GM21737 (cell line): ENCODE measurements at regions not wholly inside any gene's neighbourhood (a gene's known extent, or its start where the extent isn't known, plus 50 kb on each side); places are given as distances from the start of the nearest gene placed in this dataset.
A peak's percentile ranks its signal among the peaks of the same experiment; 100 is the strongest.

ENCODE experiments used
- ATAC-seq: cut with Tn5 transposase; IDR thresholded peaks from one replicate; pipeline ENCODE4 v1.9.1; 2021; ENCODE audit warnings: mild to moderate bottlenecking, moderate library complexity; ENCODE audit not compliant: unreplicated experiment

DNA sequence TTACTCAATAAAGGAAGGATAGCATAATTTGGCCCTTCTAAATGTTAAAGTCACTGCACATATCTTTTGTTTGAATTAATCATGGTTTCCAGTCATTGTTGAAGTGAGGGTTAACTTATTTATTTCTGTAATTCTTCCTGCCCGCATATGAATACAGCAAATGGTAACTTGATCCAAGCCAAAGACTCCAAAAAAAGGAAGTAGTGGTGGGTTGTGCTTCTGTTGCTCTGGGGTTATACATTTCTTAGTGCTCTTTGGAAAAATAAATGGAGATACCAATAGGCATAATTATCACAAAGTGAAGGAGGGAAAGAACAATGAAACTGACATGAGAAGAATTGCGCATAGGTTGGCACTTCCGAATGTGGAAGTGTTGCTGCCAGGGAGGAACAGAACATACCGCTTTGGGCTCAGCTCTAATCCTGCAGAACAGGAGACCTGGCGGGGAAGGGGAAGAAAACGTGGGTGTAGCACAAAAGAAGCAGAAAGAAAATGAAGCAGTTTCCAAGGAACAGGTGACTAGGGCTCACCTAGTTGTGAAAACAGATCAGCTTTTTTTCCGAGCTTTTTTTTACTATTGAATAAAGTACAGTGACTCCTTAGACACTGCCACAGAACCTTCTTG, 69.7 kb upstream of the TAF11L2 start:
- no peak for ATAC-seq

DNA sequence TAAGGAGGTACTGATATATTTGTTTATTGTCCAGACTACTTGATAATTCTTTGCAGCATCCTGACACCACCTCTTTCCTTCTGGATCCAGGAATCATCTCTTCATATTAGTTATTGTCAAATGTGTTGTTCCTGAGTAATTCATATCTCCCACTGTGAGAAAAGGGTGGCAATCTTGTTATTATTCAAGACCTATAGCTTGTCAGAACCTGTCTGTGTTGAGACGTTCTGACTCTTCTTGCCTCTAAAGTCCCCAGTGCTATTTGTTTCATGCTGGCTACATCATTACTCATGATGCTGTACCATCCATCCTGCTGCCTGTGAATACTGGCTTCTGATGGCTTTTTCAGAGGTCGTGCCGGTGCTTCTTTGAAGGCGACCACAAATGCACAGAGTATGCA, 68.7 kb upstream of the TAF11L2 start:
- no peak for ATAC-seq

GRCh38 chr5:17430241-17430640, 67.8 kb upstream of the TAF11L2 start:
- ATAC-seq, result no peak

GRCh38 chr5:17431272-17432050, 66.6 kb upstream of the TAF11L2 start:
- ATAC-seq, result no peak

DNA sequence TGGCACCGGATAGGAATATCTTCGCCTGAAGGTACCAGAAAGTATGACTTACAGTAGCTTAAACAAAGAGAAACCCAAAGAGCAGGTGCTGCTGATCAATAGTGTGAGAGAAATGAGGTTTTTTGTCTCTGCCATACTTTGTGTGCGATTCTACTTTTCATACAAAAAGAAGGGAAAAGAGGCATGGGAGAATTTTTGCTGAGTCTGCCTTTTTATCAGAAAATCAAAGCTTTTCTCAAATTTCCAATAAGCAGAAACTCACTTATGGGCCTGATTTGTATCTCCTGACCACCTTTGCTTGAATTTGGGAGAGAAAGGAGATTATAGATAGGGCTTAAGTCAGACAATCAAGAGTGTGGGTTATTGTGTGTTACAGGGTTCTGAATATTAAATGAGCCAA, 65.5 kb upstream of the TAF11L2 start:
- ATAC-seq, result no peak

- ATAC-seq, result no peak
These were observed 64.6 kb upstream of the TAF11L2 start for GRCh38 chr5:17433406-17433805.

DNA sequence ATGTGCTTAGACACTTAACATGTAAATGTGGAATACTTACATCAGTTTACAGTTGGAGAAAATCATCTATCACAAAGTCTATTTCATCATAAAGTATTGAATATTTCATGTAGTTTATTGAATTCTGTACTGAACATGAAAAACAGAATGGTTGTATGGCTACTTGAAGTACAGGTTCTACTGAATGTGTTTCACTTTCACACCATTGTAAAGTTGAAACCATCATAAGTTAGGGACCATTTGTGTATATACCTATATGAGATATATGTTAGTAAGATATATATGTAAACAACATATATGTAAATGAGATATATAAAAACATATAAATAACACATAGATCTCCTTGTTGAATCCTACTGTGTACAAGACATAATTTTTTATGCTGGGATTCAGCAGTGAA, 63.0 kb upstream of the TAF11L2 start:
- no peak for ATAC-seq

DNA sequence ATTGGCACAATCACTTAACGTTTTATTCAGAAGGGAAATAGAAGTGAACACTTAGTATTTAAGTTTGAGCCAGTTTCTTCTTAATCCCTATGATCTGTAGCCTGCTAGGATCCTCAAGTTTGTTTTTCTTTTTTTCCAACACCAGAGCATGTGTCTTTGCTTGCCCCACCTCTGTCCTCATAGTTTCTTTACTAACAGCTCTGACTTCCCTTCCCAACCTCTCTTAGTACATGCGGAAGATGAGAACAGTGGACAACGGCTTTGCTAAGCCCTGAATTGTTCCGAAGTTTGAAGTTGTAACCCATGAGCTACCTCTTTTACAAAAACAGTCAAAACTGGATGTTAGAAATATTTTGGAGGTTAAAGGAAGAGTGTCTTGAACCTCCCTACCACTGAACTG, 61.7 kb upstream of the TAF11L2 start:
- ATAC-seq, result peak; percentile 46

DNA sequence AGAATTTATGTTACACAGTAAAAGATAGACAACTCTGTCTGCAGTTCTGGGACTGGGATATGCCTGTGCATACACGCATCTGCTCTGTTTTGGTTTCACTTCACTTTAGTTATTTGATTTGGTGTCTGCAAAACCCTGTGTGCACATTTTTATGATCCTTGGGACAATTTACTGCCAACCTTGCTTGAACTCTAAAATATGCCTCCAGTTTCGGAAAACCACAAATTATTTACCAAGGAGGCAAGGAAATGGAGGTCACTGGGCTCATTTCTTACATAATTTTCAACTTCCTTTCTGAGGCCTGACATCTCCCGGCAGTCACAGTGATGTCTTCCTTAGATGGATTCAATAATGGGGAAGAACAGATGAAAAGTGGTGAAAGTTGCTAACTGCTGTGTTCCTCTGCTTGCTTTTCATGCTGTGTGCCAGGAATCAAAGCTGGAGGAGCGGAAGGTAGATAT, 61.2 kb upstream of the TAF11L2 start:
- peak; percentile 69 for ATAC-seq

DNA sequence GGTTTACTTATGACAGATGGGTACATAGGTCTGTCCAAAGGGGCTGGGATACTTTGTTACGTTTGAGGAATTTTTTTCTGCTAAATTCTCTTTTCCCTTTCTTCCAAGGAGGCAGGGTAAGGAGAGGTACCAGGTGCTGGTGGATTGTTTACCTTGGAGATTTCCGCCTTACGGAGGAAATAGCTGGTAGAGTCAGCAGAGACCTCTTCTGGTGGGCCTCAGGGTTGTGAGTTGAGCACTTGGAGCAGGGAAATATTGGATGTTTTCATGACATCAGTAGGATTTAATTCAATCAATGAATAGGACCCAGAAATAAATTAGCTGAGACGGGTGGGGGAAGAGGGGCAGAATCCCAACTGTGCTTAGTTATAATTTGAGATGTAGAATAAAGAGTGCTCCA, 60.0 kb upstream of the TAF11L2 start:
- ATAC-seq, result no peak

- no peak for ATAC-seq
These were observed 58.1 kb upstream of the TAF11L2 start for GRCh38 chr5:17439956-17440355.

- no peak for ATAC-seq
These were observed 57.3 kb upstream of the TAF11L2 start for GRCh38 chr5:17440766-17441165.

DNA sequence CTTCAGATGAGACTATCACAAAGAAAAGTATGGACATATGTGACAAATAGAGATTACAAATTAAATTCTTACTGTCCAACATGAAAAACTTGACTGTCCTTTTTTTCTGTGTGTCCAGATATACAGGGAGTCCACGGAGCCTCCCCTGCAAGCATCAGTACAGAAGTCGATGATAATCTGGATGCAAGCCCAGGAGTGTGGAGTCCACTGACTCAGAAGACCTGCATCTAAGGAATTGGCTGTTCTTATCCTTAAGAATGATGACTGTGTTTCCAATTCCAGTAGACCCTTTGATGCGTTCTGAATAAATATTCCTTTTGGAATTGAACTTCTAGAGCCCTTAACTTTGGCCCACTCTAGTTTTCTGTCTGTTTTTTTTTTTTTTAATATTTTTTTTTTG, 56.7 kb upstream of the TAF11L2 start:
- ATAC-seq, result no peak

DNA sequence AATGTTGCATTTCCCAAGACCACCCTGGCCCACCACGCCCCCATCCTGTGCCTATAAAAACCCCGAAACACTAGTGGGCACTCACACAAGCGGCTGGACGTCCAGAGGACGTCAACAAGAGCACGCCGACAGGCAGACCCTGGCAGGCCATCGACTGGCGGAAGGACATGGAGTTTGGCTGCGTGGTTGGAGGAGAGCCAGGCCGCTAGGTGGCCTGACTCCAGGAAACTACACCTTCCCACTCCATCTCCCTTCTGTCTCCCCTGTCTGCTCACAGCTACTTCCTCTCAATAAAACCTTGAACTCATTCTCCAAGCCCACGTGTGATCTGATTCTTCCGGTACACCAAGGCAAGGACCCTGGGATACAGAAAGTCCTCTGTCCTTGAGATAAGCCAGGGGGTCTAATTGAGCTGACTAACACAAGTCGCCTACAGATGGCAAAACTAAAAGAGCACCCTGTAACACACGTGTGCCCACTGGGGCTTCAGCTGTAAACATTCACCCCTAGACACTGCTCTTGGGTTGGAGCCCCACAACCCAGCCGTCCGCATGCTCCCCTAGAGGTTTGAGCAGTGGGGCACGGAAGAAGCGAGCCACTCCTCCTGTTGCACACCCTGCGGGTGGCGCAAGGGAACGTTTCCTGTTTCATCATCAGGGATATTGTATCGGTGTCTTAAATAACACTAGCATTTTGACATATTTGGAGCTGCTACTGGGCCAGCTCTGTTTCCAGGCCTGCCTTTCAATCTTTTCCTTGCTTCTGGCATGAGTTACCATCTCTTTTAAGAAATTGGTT, 54.5 kb upstream of the TAF11L2 start:
- no peak for ATAC-seq

DNA sequence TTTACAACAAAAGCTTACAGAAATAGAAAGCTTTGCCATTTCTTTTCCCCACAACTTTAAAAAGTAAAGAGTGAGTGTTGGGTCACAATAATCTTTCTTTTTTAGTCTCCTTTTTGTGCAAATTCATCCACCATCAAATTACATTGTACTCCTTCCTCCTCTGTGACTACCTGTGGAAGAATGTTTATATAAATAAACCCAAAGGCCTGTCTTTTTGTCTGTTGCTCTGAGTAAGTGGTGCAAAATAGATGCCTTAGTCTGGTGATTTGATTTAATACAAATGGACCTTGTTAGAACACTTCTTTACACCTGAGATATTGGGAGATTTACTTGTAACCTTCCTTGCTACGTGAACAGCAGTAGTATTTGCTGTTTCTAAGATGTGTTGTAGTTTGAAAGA, 53.5 kb upstream of the TAF11L2 start:
- no peak for ATAC-seq

DNA sequence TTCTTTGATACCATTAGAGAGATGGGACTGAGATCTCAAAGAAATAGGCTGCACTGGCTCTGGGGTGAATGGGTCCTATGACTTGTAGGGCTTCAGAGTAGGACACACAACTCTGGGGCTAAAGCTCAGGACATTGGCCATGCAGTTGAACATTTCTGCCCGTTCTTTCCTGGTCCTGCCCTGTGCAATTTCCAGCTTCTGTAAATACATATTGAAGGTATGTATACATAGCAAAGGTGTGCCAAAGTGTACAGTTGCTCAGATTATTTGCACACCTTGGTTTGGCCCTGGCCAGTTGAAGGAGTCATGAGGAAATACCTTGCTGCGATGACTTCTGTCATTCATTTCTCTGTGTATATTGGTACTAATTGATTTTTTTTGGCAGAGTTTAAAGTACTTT, 52.8 kb upstream of the TAF11L2 start:
- no peak for ATAC-seq
